ENCODE measurements at regions not wholly inside any gene's neighbourhood (a gene's known extent, or its start where the extent isn't known, plus 50 kb on each side); places are given as distances from the start of the nearest gene placed in this dataset.

- TF ChIP-seq CTCF (IDR thresholded peaks at IDR 0.05 in 8 of 11, conservative IDR thresholded peaks at IDR 0.05 in 3 of 11) = no peak
- TF ChIP-seq POLR2A (IDR thresholded peaks at IDR 0.05) = no peak
- no peak for TF ChIP-seq POLR2AphosphoS5 (IDR thresholded peaks at IDR 0.05)
Measured at GRCh38 chr16:17566656-17567450, 96.1 kb upstream of the XYLT1 start.
